ENCODE measurements at regions not wholly inside any gene's neighbourhood (a gene's known extent, or its start where the extent isn't known, plus 50 kb on each side); places are given as distances from the start of the nearest gene placed in this dataset.

- TF ChIP-seq CTCF (IDR thresholded peaks at IDR 0.05) (no peak), POLR2A (IDR thresholded peaks at IDR 0.05) (no peak)
These were observed 597.3 kb upstream of the PIK3C3 start for GRCh38 chr18:41357708-41358107.

Measured in Peyer's patch (tissue), 4 donors.